ENCODE measurements at regions not wholly inside any gene's neighbourhood (a gene's known extent, or its start where the extent isn't known, plus 50 kb on each side); places are given as distances from the start of the nearest gene placed in this dataset.

- RAD21 ChIA-PET (ENCODE audit: unreplicated experiment): no interaction called here
- Histone ChIP-seq H3K4me1 (ENCODE audit: control insufficient read depth, insufficient read depth, low read length) (no peaks in the 10 kb centered on the region), H4K20me1 (ENCODE audit: control insufficient read depth, insufficient read depth) (no peaks in the 10 kb centered on the region), H3K9me3 (replicated peaks; ENCODE audit: control insufficient read depth, insufficient read depth, low read length) (no peaks in the 10 kb centered on the region), H3K36me3 (ENCODE audit: control insufficient read depth in 2 of 2, insufficient read depth in 2 of 2, low read length in 1 of 2) (no peaks in the 10 kb centered on the region), H3K27me3 (replicated peaks in 1 of 2; ENCODE audit: control insufficient read depth in 2 of 2, insufficient read depth in 2 of 2, low read length in 1 of 2) (peaks cover 0 to 10% of the 10 kb centered on the region in 2 experiments), H3K79me2 (ENCODE audit: control insufficient read depth, insufficient read depth, low read length) (no peaks in the 10 kb centered on the region), H3K4me3 (no peak overlapping the region), H3K4me2 (ENCODE audit: control insufficient read depth, insufficient read depth) (no peak overlapping the region), H2AFZ (ENCODE audit: control insufficient read depth, low read depth, low read length) (no peak overlapping the region), H3K9ac (ENCODE audit: control insufficient read depth, insufficient read depth, low read length) (no peak overlapping the region), H3K27ac (ENCODE audit: control insufficient read depth, insufficient read depth) (no peak overlapping the region)
- DNase-seq (ENCODE audit: low read depth, low spot score) (no peak), ATAC-seq (no peak), FAIRE-seq (no peak)
- in situ Hi-C loops (cut with MboI): loop anchor here (5.0 kb wide), 1 partner anchor 183 kb away; no protein-coding TSS in a partner anchor
- intact Hi-C loops (cut with micrococcal nuclease; ENCODE audit: unreplicated experiment): no loop called here
- no TSS peak for BruUV-seq (replicated peaks)
- 44% methylated on average over 3 of the region's 3 CpGs for WGBS (ENCODE audit: insufficient coverage, insufficient replicate concordance, low lambda C conversion rate, missing lambda C conversion rate)
- POLR2A ChIA-PET: no interaction called here
- SMC1A ChIA-PET (ENCODE audit: uncharacterized antibody, unreplicated experiment): interaction anchor here (1.6 kb wide), 1 partner anchor 18 kb away, joined by 3 read pairs; no protein-coding TSS in a partner anchor
- CTCF ChIA-PET: no interaction called here
- TF ChIP-seq SIX5 (IDR thresholded peaks at IDR 0.05; ENCODE audit: low read depth, low read length, severe bottlenecking) (no peak), ZNF24 (IDR thresholded peaks at IDR 0.05) (no peak), TARDBP (IDR thresholded peaks at IDR 0.05; ENCODE audit: borderline replicate concordance) (no peak), CREM (IDR thresholded peaks at IDR 0.05; ENCODE audit: low read depth) (no peak), BRCA1 (IDR thresholded peaks at IDR 0.05; ENCODE audit: low read depth, low read length) (no peak), GATAD2B (conservative IDR thresholded peaks at IDR 0.05; ENCODE audit: low read depth) (no peak), MEF2A (IDR thresholded peaks at IDR 0.05; ENCODE audit: insufficient read depth, low read depth, low read length) (no peak), MYB (IDR thresholded peaks at IDR 0.05; ENCODE audit: borderline replicate concordance, low read depth, low read length) (no peak), FOS (IDR thresholded peaks at IDR 0.05; ENCODE audit: borderline replicate concordance, extremely low read depth, insufficient read length) (no peak), ZNF274 (IDR thresholded peaks at IDR 0.05; ENCODE audit: insufficient read depth, insufficient read length) (no peak), SREBF2 (IDR thresholded peaks at IDR 0.05; ENCODE audit: low read length) (no peak), PAX5 (IDR thresholded peaks at IDR 0.05; ENCODE audit: borderline replicate concordance, low read depth, low read length) (no peak), ATF7 (IDR thresholded peaks at IDR 0.05; ENCODE audit: low read depth) (no peak), RELA (IDR thresholded peaks at IDR 0.05; ENCODE audit: borderline replicate concordance, partially characterized antibody) (no peak), BMI1 (IDR thresholded peaks at IDR 0.05; ENCODE audit: borderline replicate concordance) (no peak)
- TF ChIP-seq, protein P1, sequence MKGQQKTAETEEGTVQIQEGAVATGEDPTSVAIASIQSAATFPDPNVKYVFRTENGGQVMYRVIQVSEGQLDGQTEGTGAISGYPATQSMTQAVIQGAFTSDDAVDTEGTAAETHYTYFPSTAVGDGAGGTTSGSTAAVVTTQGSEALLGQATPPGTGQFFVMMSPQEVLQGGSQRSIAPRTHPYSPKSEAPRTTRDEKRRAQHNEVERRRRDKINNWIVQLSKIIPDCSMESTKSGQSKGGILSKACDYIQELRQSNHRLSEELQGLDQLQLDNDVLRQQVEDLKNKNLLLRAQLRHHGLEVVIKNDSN (IDR thresholded peaks at IDR 0.05; ENCODE audit: borderline replicate concordance, extremely low read length, insufficient read depth, low read depth, low read length): no peak
- TF ChIP-seq, protein P2, sequence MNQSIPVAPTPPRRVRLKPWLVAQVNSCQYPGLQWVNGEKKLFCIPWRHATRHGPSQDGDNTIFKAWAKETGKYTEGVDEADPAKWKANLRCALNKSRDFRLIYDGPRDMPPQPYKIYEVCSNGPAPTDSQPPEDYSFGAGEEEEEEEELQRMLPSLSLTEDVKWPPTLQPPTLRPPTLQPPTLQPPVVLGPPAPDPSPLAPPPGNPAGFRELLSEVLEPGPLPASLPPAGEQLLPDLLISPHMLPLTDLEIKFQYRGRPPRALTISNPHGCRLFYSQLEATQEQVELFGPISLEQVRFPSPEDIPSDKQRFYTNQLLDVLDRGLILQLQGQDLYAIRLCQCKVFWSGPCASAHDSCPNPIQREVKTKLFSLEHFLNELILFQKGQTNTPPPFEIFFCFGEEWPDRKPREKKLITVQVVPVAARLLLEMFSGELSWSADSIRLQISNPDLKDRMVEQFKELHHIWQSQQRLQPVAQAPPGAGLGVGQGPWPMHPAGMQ (IDR thresholded peaks at IDR 0.05; ENCODE audit: borderline replicate concordance): no peak
- TF ChIP-seq, protein P3, sequence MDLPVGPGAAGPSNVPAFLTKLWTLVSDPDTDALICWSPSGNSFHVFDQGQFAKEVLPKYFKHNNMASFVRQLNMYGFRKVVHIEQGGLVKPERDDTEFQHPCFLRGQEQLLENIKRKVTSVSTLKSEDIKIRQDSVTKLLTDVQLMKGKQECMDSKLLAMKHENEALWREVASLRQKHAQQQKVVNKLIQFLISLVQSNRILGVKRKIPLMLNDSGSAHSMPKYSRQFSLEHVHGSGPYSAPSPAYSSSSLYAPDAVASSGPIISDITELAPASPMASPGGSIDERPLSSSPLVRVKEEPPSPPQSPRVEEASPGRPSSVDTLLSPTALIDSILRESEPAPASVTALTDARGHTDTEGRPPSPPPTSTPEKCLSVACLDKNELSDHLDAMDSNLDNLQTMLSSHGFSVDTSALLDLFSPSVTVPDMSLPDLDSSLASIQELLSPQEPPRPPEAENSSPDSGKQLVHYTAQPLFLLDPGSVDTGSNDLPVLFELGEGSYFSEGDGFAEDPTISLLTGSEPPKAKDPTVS (IDR thresholded peaks at IDR 0.05; ENCODE audit: low read depth, low read length): no peak
Measured at GRCh38 chr6:780706-781105, 87.8 kb upstream of the EXOC2 start.

Measured in GM12878 (cell line).